HepG2 (cell line): ENCODE measurements at regions not wholly inside any gene's neighbourhood (a gene's known extent, or its start where the extent isn't known, plus 50 kb on each side); places are given as distances from the start of the nearest gene placed in this dataset.

Experiments
- ATAC-seq: fragments of 200-7000 bp; cut with Tn5 transposase; 3 replicates; pipeline ENCODE4 v1.9.1; 2020; ENCODE audit warnings: mild to moderate bottlenecking, moderate library complexity
- BruUV-seq: library from RNA; stranded (reverse); fragments of 400-500 nt; replicated peaks from 2 replicates; lab custom pipeline; 2021; lab: Mats Ljungman, UMichigan
- CTCF ChIA-PET: fragments of 300-600 bp; formaldehyde crosslinking; extraction: SDS; loops from one replicate; lab custom pipeline; 2021; ENCODE audit warnings: low total read pairs, inconsistent platforms, low intra/inter-chr PET ratio; lab: Yijun Ruan, JAX
- POLR2A ChIA-PET: fragments of 350-600 bp; sonication (Branson Sonifier 250); formaldehyde crosslinking; loops from one replicate; lab custom pipeline; 2020; ENCODE audit warnings: antibody characterized with exemption, inconsistent platforms; lab: Yijun Ruan, JAX
- DNase-seq: peaks from one replicate; pipeline ENCODE4 v3.0.0-alpha.2; 2015; ENCODE audit warnings: low spot score
- FAIRE-seq: peaks from 3 replicates; lab custom pipeline; 2011; peaks lifted over from hg19 to GRCh38; lab: Jason Lieb, UNC
- H2AFZ ChIP-seq: one replicate; pipeline ENCODE4 v1.6.1; 2011; ENCODE audit warnings: low read length, inconsistent platforms
- H3K27ac ChIP-seq: fragments of 300-600 bp; 3 replicates; pipeline ENCODE4 v1.8.0; 2011; ENCODE audit warnings: mixed run types, mild to moderate bottlenecking, mixed read lengths, low read length, inconsistent platforms; ENCODE audit not compliant: insufficient read depth; ENCODE audit errors: extremely low read length
- H3K27me3 ChIP-seq, 2 experiments: fragments of 200-600 bp in 1 of 2; 2 replicates in 1 of 2; 3 replicates in 1 of 2; pipeline versions ENCODE4 v1.6.0 to v1.8.0; 2011; ENCODE audit warnings: low read length in 2 of 2, mild to moderate bottlenecking in 2 of 2, moderate library complexity in 2 of 2, inconsistent platforms in 1 of 2; ENCODE audit not compliant: insufficient read depth in 2 of 2, control insufficient read depth in 1 of 2
- H3K36me3 ChIP-seq, 2 experiments: fragments of 200-600 bp in 1 of 2; replicated peaks in 1 of 2; 2 replicates in 1 of 2; 3 replicates in 1 of 2; pipeline versions ENCODE4 v1.5.1 to v1.8.0; 2011; ENCODE audit warnings: low read length in 2 of 2, inconsistent platforms in 1 of 2; ENCODE audit not compliant: insufficient read depth in 2 of 2, control insufficient read depth in 1 of 2
- H3K4me1 ChIP-seq: 2 replicates; pipeline ENCODE4 v1.5.1; 2012; ENCODE audit warnings: low read length, inconsistent platforms; ENCODE audit not compliant: insufficient read depth
- H3K4me2 ChIP-seq: 2 replicates; pipeline ENCODE4 v1.6.0; 2011; ENCODE audit warnings: low read depth, low read length, inconsistent platforms
- H3K4me3 ChIP-seq, 3 experiments: fragments of 200-600 bp in 1 of 3; sonication (generic), shearing (Covaris generic) in 1 of 3; replicated peaks in 1 of 3; 2 replicates each; pipeline ENCODE4 v1.5.1; 2011 to 2016; ENCODE audit warnings: low read length in 3 of 3, inconsistent platforms in 2 of 3, low read depth in 2 of 3, mild to moderate bottlenecking in 2 of 3, control low read depth in 1 of 3, mixed read lengths in 1 of 3; ENCODE audit not compliant: insufficient read depth in 1 of 3
- H3K79me2 ChIP-seq: one replicate; pipeline ENCODE4 v1.6.1; 2011; ENCODE audit warnings: low read length, inconsistent platforms; ENCODE audit not compliant: insufficient read depth
- H3K9ac ChIP-seq: 2 replicates; pipeline ENCODE4 v1.6.0; 2011; ENCODE audit warnings: mild to moderate bottlenecking, low read depth, low read length, inconsistent platforms; ENCODE audit not compliant: insufficient read depth
- H3K9me3 ChIP-seq: 2 replicates; pipeline ENCODE4 v1.5.1; 2012; ENCODE audit warnings: mild to moderate bottlenecking, low read length
- H4K20me1 ChIP-seq: 2 replicates; pipeline ENCODE4 v1.6.0; 2011; ENCODE audit warnings: inconsistent platforms, mild to moderate bottlenecking, low read length, moderate library complexity; ENCODE audit not compliant: insufficient read depth
- CSRNP2 ChIP-seq: sonication (generic); formaldehyde crosslinking; conservative IDR thresholded peaks from 2 replicates; pipeline ENCODE4 v1.8.0; 2022; ENCODE audit warnings: low read depth, missing genetic modification reagents
- DZIP1 ChIP-seq: sonication (generic); formaldehyde crosslinking; IDR thresholded peaks from 2 replicates; pipeline ENCODE4 v1.5.0; 2020; ENCODE audit warnings: mild to moderate bottlenecking, missing genetic modification reagents
- KLF11 ChIP-seq: IDR thresholded peaks from 2 replicates; pipeline ENCODE4 v1.6.1; 2016; ENCODE audit warnings: missing compliant biosample characterization
- NCOR1 ChIP-seq: fragments of 200-600 bp; sonication (generic); IDR thresholded peaks from 2 replicates; pipeline ENCODE4 v1.7.0; 2017; ENCODE audit warnings: antibody characterized with exemption, low read length, borderline replicate concordance
- ZC3H4 ChIP-seq: sonication (generic); formaldehyde crosslinking; IDR thresholded peaks from 2 replicates; pipeline ENCODE4 v1.4.0; 2020; ENCODE audit warnings: missing genetic modification reagents, borderline replicate concordance
- ZMYM4 ChIP-seq: sonication (generic); formaldehyde crosslinking; IDR thresholded peaks from 2 replicates; pipeline ENCODE4 v1.8.1; 2023; ENCODE audit warnings: mild to moderate bottlenecking, missing genetic modification reagents
- WGBS: methylation state at CpG from one replicate; pipeline ENCODE4 v1.1.6; 2017; ENCODE audit warnings: low lambda C conversion rate; 5-methylcytosine and 5-hydroxymethylcytosine counted together
- in situ Hi-C: cut with HindIII; loops from 2 replicates; pipeline ENCODE4 v1.10.0; 2017; ENCODE audit warnings: low pct_unique_long_range_greater_than_20kb; ENCODE audit not compliant: extremely low pct_ligation_motif_present
- intact Hi-C: fragments of 100-400 bp; cut with micrococcal nuclease; formaldehyde crosslinking; loops from one replicate; pipeline ENCODE4 v1.10.0; 2022; ENCODE audit not compliant: unreplicated experiment

GRCh38 chr12:112635036-112635435 lies 156.5 kb upstream of the RPH3A start:
- H2AFZ ChIP-seq, result no peak overlapping the region
- intact Hi-C loops (no loop called here), in situ Hi-C loops (no loop called here)
- H3K27me3 ChIP-seq, result no peaks in the 10 kb centered on the region; a peak in 1 of 5 replicates
- no peak overlapping the region for H3K9ac ChIP-seq
- no peaks in the 10 kb centered on the region for H3K9me3 ChIP-seq
- POLR2A ChIA-PET, result no interaction called here
- H3K4me1 ChIP-seq, result no peaks in the 10 kb centered on the region
- CTCF ChIA-PET, result no interaction called here
- DNase-seq (no peak), FAIRE-seq (no peak), ATAC-seq (no peak)
- TF ChIP-seq ZC3H4 (CRISPR knock-in tag) (no peak), ZMYM4 (no peak), DZIP1 (CRISPR knock-in tag) (no peak), CSRNP2 (no peak), KLF11 (CRISPR knock-in tag) (no peak), NCOR1 (no peak)
- no peak overlapping the region for H3K4me2 ChIP-seq
- no peaks in the 10 kb centered on the region for H4K20me1 ChIP-seq
- 3% methylated on average over 1 of the region's 1 CpG for WGBS
- no peaks in the 10 kb centered on the region for H3K79me2 ChIP-seq
- H3K27ac ChIP-seq, result no peak overlapping the region
- no peak overlapping the region for H3K4me3 ChIP-seq
- BruUV-seq, result no TSS peak
- no peaks in the 10 kb centered on the region for H3K36me3 ChIP-seq
